Breast epithelium (tissue), 3 donors: ENCODE measurements at regions not wholly inside any gene's neighbourhood (a gene's known extent, or its start where the extent isn't known, plus 50 kb on each side); places are given as distances from the start of the nearest gene placed in this dataset.

Experiments used
- CTCF ChIP-seq, 3 donors: fragments of 450-650 bp; IDR thresholded peaks; one replicate each; pipeline ENCODE4 v1.5.1; 2016 to 2017; ENCODE audit warnings: antibody characterized with exemption in 3 of 3, mild to moderate bottlenecking in 3 of 3, moderate library complexity in 3 of 3
- POLR2A ChIP-seq: fragments of 450-650 bp; IDR thresholded peaks from one replicate; pipeline ENCODE4 v1.6.1; 2016; ENCODE audit warnings: antibody characterized with exemption, mild to moderate bottlenecking, moderate library complexity
- POLR2AphosphoS5 ChIP-seq, 3 donors: sonication (generic); formaldehyde crosslinking; IDR thresholded peaks; one replicate each; pipeline ENCODE4 v1.6.1; 2017; ENCODE audit warnings: antibody characterized with exemption in 3 of 3

GRCh38 chr22:23375031-23375827 lies 194.9 kb downstream of the BCR start:
- no peak for TF ChIP-seq POLR2A
- no peak for TF ChIP-seq CTCF (IDR thresholded peaks at IDR 0.05)
- no peak for TF ChIP-seq POLR2AphosphoS5 (IDR thresholded peaks at IDR 0.05)
